H9 (cell line): ENCODE measurements at regions not wholly inside any gene's neighbourhood (a gene's known extent, or its start where the extent isn't known, plus 50 kb on each side); places are given as distances from the start of the nearest gene placed in this dataset.

Source experiments
- DNase-seq: peaks from one replicate; pipeline ENCODE4 v3.0.0-alpha.2; 2017
- H2AFZ ChIP-seq: one replicate; pipeline ENCODE4 v1.6.1; 2013; ENCODE audit warnings: mild to moderate bottlenecking, low read length, control low read depth, moderate library complexity
- H2AK5ac ChIP-seq: 2 replicates; pipeline ENCODE4 v1.6.1; 2013; ENCODE audit warnings: low read length, control low read depth, mixed read lengths; ENCODE audit not compliant: insufficient read length
- H2BK120ac ChIP-seq: one replicate; pipeline ENCODE4 v1.6.1; 2013; ENCODE audit warnings: low read depth, mild to moderate bottlenecking, low read length, control low read depth, inconsistent platforms; ENCODE audit not compliant: poor library complexity, severe bottlenecking
- H2BK12ac ChIP-seq: 2 replicates; pipeline ENCODE4 v1.6.1; 2013; ENCODE audit warnings: low read length, control low read depth, mixed read lengths, low read depth; ENCODE audit not compliant: insufficient read length
- H2BK15ac ChIP-seq: 2 replicates; pipeline ENCODE4 v1.6.1; 2013; ENCODE audit warnings: low read depth, low read length, control low read depth
- H2BK20ac ChIP-seq: one replicate; pipeline ENCODE4 v1.6.1; 2013; ENCODE audit warnings: low read depth, mild to moderate bottlenecking, low read length, control low read depth, inconsistent platforms; ENCODE audit not compliant: poor library complexity, severe bottlenecking
- H2BK5ac ChIP-seq: 2 replicates; pipeline ENCODE4 v1.6.1; 2013; ENCODE audit warnings: low read length, control low read depth, mixed read lengths; ENCODE audit not compliant: insufficient read length
- H3K14ac ChIP-seq: 2 replicates; pipeline ENCODE4 v1.6.1; 2013; ENCODE audit warnings: low read length, control low read depth; ENCODE audit not compliant: insufficient read depth
- H3K18ac ChIP-seq: 2 replicates; pipeline ENCODE4 v1.6.1; 2013; ENCODE audit warnings: low read depth, mild to moderate bottlenecking, mixed read lengths, low read length, control low read depth; ENCODE audit not compliant: insufficient read length
- H3K23ac ChIP-seq: 2 replicates; pipeline ENCODE4 v1.6.1; 2013; ENCODE audit warnings: low read length, control low read depth, mixed read lengths, low read depth; ENCODE audit not compliant: insufficient read length
- H3K23me2 ChIP-seq: 2 replicates; pipeline ENCODE4 v1.6.1; 2013; ENCODE audit warnings: low read depth, mild to moderate bottlenecking, mixed read lengths, low read length, control low read depth; ENCODE audit not compliant: insufficient read length, poor library complexity, severe bottlenecking
- H3K27ac ChIP-seq: 2 replicates; pipeline ENCODE4 v1.5.1; 2013; ENCODE audit warnings: low read length, control low read depth, mixed read lengths, low read depth; ENCODE audit not compliant: insufficient read length
- H3K27me3 ChIP-seq: 2 replicates; pipeline ENCODE4 v1.6.1; 2013; ENCODE audit warnings: low read length, control low read depth, inconsistent platforms; ENCODE audit not compliant: insufficient read depth
- H3K4ac ChIP-seq: 2 replicates; pipeline ENCODE4 v1.6.1; 2013; ENCODE audit warnings: low read depth, mild to moderate bottlenecking, control low read depth, inconsistent platforms, low read length, moderate library complexity
- H3K4me1 ChIP-seq: 2 replicates; pipeline ENCODE4 v1.6.1; 2013; ENCODE audit warnings: low read length, control low read depth, inconsistent platforms; ENCODE audit not compliant: insufficient read depth
- H3K4me2 ChIP-seq: 2 replicates; pipeline ENCODE4 v1.6.1; 2013; ENCODE audit warnings: low read length, control low read depth, mixed read lengths; ENCODE audit not compliant: insufficient read length, insufficient read depth
- H3K56ac ChIP-seq: 2 replicates; pipeline ENCODE4 v1.6.1; 2013; ENCODE audit warnings: low read depth, mild to moderate bottlenecking, mixed read lengths, low read length, control low read depth; ENCODE audit not compliant: insufficient read length
- H3K79me1 ChIP-seq: 2 replicates; pipeline ENCODE4 v1.6.1; 2013; ENCODE audit warnings: low read depth, mild to moderate bottlenecking, moderate library complexity, low read length, control low read depth, inconsistent platforms; ENCODE audit not compliant: insufficient read depth, poor library complexity, severe bottlenecking
- H3K79me2 ChIP-seq: 2 replicates; pipeline ENCODE4 v1.6.1; 2013; ENCODE audit warnings: low read length, control low read depth, inconsistent platforms; ENCODE audit not compliant: insufficient read depth
- H3K9ac ChIP-seq: 2 replicates; pipeline ENCODE4 v1.6.1; 2013; ENCODE audit warnings: low read length, control low read depth, mixed read lengths; ENCODE audit not compliant: insufficient read length; ENCODE audit errors: extremely low read depth
- H3K9me3 ChIP-seq: one replicate; pipeline ENCODE4 v1.6.1; 2013; ENCODE audit warnings: low read depth, low read length, inconsistent platforms; ENCODE audit not compliant: control insufficient read depth
- H3T11ph ChIP-seq: one replicate; pipeline ENCODE4 v1.6.1; 2013; ENCODE audit warnings: mild to moderate bottlenecking, low read length, control low read depth, inconsistent platforms
- H4K20me1 ChIP-seq: one replicate; pipeline ENCODE4 v1.6.1; 2013; ENCODE audit not compliant: control insufficient read depth, insufficient read length, insufficient read depth
- H4K5ac ChIP-seq: 2 replicates; pipeline ENCODE4 v1.6.1; 2013; ENCODE audit warnings: low read depth, mild to moderate bottlenecking, mixed read lengths, low read length, control low read depth; ENCODE audit not compliant: insufficient read length
- H4K8ac ChIP-seq: replicated peaks from 2 replicates; pipeline ENCODE4 v1.6.1; 2013; ENCODE audit warnings: low read length, control low read depth, mixed read lengths, low read depth; ENCODE audit not compliant: insufficient read length
- H4K91ac ChIP-seq: 2 replicates; pipeline ENCODE4 v1.6.1; 2013; ENCODE audit warnings: low read depth, mild to moderate bottlenecking, moderate library complexity, mixed read lengths, low read length, control low read depth; ENCODE audit not compliant: insufficient read length
- H3K27ac Mint-ChIP-seq, 3 experiments: 2 replicates in 2 of 3; 3 replicates in 1 of 3; pipeline ENCODE4 v1.8.0; 2020 to 2021; ENCODE audit warnings: mixed read lengths in 3 of 3, mild to moderate bottlenecking in 1 of 3, moderate library complexity in 1 of 3
- H3K27me3 Mint-ChIP-seq: 2 replicates; pipeline ENCODE4 v1.8.0; 2021; ENCODE audit warnings: low read depth, mild to moderate bottlenecking, moderate library complexity, mixed read lengths
- H3K36me3 Mint-ChIP-seq, 3 experiments: 2 replicates in 2 of 3; 3 replicates in 1 of 3; pipeline ENCODE4 v1.8.0; 2020 to 2021; ENCODE audit warnings: low read depth in 3 of 3, mixed read lengths in 3 of 3; ENCODE audit not compliant: insufficient read depth in 1 of 3
- H3K4me1 Mint-ChIP-seq, 2 experiments: 2 replicates each; pipeline ENCODE4 v1.8.0; 2020; ENCODE audit warnings: mixed read lengths in 2 of 2
- H3K4me3 Mint-ChIP-seq, 2 experiments: 2 replicates in 1 of 2; 3 replicates in 1 of 2; pipeline ENCODE4 v1.8.0; 2020 to 2021; ENCODE audit warnings: mild to moderate bottlenecking in 2 of 2, mixed read lengths in 2 of 2, moderate library complexity in 1 of 2
- H3K9me3 Mint-ChIP-seq, 2 experiments: 2 replicates in 1 of 2; 3 replicates in 1 of 2; pipeline ENCODE4 v1.8.0; 2020; ENCODE audit warnings: mild to moderate bottlenecking in 2 of 2, mixed read lengths in 2 of 2, moderate library complexity in 1 of 2
- WGBS: extraction: QIAGEN DNeasy Blood & Tissue Kit; methylation state at CpG from one replicate; pipeline ENCODE4 v1.1.7; 2013; ENCODE audit warnings: missing lambda C conversion rate, low lambda C conversion rate, mixed read lengths; ENCODE audit not compliant: insufficient read length; ENCODE audit errors: extremely low coverage; 5-methylcytosine and 5-hydroxymethylcytosine counted together
- TF ChIP-seq, protein P1 (sequence below): fragments of 200-600 bp; sonication (generic); conservative IDR thresholded peaks from 3 replicates; pipeline ENCODE4 v1.8.0; 2021; ENCODE audit warnings: antibody characterized with exemption, mild to moderate bottlenecking

DNA sequence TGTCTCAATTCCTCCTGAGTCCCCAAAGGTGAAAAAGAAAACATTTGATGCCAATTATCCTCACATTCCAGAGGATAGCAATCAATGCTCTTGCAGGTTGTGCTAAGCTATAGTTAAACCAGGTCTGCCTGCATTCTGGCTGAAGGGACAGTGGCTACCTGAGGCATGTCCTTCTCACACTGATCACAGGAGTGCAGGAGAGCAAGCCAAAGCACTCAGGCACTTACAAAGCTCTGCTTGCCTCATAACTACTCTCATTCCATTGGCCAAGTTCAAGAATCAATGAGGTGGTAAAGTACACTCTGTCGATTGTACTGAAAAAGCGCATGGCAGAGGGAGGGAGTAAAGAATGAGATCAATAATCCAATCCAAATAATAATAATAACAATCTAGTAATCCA lies 342.0 kb upstream of the PPP2R3A start:
- WGBS = no CpG with 5 or more reads among the region's 2 CpGs
- no peaks in the 10 kb centered on the region for H3K27me3 ChIP-seq

More for the DNA sequence above, 342.0 kb upstream of the PPP2R3A start:
- Histone ChIP-seq H3K14ac (no peak overlapping the region), H4K5ac (no peak overlapping the region), H2AFZ (no peak overlapping the region), H3K23ac (no peak overlapping the region), H3K56ac (no peak overlapping the region), H3T11ph (no peak overlapping the region), H3K18ac (no peak overlapping the region), H3K79me1 (no peaks in the 10 kb centered on the region), H3K79me2 (no peaks in the 10 kb centered on the region), H2BK15ac (no peak overlapping the region), H3K27ac (no peak overlapping the region), H4K20me1 (no peaks in the 10 kb centered on the region), H3K4me2 (no peak overlapping the region), H3K4me1 (no peaks in the 10 kb centered on the region), H4K91ac (no peak overlapping the region), H2BK12ac (no peak overlapping the region), H3K9ac (no peak overlapping the region), H4K8ac (no peak overlapping the region), H3K23me2 (peaks cover 3% of the 10 kb centered on the region), H3K9me3 (no peaks in the 10 kb centered on the region), H2BK20ac (no peak overlapping the region), H2BK120ac (no peak overlapping the region), H3K4ac (no peak overlapping the region), H2AK5ac (no peak overlapping the region), H2BK5ac (no peak overlapping the region)
- Mint-ChIP-seq H3K4me1 (0 out of 4 replicates have a peak, but pooled peaks cover 0 to 2% of the 10 kb centered on the region in 2 experiments), H3K27me3 (no peaks in the 10 kb centered on the region), H3K27ac (no peak overlapping the region; a peak in 1 of 7 replicates), H3K9me3 (no peaks in the 10 kb centered on the region), H3K4me3 (no peak overlapping the region), H3K36me3 (no peaks in the 10 kb centered on the region)
- no peak for DNase-seq
- TF ChIP-seq, protein P1, sequence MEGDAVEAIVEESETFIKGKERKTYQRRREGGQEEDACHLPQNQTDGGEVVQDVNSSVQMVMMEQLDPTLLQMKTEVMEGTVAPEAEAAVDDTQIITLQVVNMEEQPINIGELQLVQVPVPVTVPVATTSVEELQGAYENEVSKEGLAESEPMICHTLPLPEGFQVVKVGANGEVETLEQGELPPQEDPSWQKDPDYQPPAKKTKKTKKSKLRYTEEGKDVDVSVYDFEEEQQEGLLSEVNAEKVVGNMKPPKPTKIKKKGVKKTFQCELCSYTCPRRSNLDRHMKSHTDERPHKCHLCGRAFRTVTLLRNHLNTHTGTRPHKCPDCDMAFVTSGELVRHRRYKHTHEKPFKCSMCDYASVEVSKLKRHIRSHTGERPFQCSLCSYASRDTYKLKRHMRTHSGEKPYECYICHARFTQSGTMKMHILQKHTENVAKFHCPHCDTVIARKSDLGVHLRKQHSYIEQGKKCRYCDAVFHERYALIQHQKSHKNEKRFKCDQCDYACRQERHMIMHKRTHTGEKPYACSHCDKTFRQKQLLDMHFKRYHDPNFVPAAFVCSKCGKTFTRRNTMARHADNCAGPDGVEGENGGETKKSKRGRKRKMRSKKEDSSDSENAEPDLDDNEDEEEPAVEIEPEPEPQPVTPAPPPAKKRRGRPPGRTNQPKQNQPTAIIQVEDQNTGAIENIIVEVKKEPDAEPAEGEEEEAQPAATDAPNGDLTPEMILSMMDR = no peak
